ENCODE measurements at regions not wholly inside any gene's neighbourhood (a gene's known extent, or its start where the extent isn't known, plus 50 kb on each side); places are given as distances from the start of the nearest gene placed in this dataset.

DNA sequence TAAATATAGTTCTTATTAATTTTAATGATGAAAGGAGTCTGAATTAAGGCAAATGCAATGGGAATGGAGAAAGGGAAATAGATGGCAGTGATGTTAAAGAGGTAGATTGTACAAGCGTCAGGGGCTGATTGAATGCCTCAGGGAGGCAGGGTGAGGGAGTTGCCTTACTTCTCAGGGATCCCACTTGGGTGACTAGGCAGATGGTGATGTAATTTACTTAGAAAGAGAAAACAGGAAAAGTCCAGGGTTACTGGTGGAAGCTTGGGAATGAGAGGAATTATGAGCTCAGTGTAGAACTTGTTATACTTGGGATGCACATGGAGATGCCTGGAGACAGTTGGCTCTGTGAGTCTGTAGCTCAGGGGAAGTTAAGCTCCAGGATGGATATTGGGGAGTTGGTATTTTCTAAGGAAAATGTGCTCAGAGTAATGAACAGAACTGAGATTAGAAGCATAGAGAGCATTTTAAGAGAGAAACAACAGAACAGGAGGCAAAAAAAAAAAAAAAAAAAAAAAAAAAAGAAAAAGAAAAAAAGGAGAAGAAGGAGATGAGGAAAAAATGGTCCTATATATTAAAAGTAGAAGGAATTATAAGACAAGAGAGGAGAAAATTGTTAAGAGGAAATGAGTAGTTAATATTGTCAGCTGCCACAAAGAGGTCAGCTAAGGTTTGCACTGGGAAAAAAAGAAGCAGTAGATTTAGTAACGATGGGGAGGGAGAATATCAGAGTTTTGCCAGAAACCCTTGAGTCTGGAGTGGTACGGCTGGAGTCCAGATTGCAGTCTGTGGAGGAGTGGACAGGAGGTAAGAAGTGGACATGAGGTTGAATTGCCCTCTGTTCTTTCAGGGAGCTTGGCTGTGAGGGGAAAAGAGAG is 88.0 kb upstream of the ELL2 start:
- no peak overlapping the region for H3K9ac ChIP-seq (ENCODE audit: extremely low read depth, low read length, poor library complexity, severe bottlenecking)
- Mint-ChIP-seq H3K27me3 (ENCODE audit: insufficient read depth) (no peaks in the 10 kb centered on the region), H3K4me1 (no peaks in the 10 kb centered on the region), H3K4me3 (no peak overlapping the region), H3K27ac (no peak overlapping the region), H3K36me3 (ENCODE audit: low read depth) (no peaks in the 10 kb centered on the region), H3K9me3 (no peaks in the 10 kb centered on the region)
- H3K27ac ChIP-seq (ENCODE audit: low read depth, low read length) = no peak overlapping the region
- TF ChIP-seq, protein P1, sequence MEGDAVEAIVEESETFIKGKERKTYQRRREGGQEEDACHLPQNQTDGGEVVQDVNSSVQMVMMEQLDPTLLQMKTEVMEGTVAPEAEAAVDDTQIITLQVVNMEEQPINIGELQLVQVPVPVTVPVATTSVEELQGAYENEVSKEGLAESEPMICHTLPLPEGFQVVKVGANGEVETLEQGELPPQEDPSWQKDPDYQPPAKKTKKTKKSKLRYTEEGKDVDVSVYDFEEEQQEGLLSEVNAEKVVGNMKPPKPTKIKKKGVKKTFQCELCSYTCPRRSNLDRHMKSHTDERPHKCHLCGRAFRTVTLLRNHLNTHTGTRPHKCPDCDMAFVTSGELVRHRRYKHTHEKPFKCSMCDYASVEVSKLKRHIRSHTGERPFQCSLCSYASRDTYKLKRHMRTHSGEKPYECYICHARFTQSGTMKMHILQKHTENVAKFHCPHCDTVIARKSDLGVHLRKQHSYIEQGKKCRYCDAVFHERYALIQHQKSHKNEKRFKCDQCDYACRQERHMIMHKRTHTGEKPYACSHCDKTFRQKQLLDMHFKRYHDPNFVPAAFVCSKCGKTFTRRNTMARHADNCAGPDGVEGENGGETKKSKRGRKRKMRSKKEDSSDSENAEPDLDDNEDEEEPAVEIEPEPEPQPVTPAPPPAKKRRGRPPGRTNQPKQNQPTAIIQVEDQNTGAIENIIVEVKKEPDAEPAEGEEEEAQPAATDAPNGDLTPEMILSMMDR (conservative IDR thresholded peaks at IDR 0.05) = no peak
- no peaks in the 10 kb centered on the region for H3K9me3 ChIP-seq (ENCODE audit: control insufficient read depth, low read length)
- no peak for DNase-seq
- no peaks in the 10 kb centered on the region for H3K4me1 ChIP-seq (ENCODE audit: control insufficient read depth, insufficient read depth, low read length)
- no peaks in the 10 kb centered on the region for H3K36me3 ChIP-seq (ENCODE audit: control insufficient read depth, insufficient read depth, low read length)
- H3K27me3 ChIP-seq (ENCODE audit: control insufficient read depth, insufficient read depth, low read length, poor library complexity, severe bottlenecking) = no peaks in the 10 kb centered on the region
- no peak overlapping the region for H3K4me3 ChIP-seq (ENCODE audit: low read length)
- WGBS, 2 experiments (ENCODE audit: insufficient coverage in 1 of 2, insufficient read length in 1 of 2) = 92 to 94% methylated on average over 2 to 3 of the region's 3 CpGs

DNA sequence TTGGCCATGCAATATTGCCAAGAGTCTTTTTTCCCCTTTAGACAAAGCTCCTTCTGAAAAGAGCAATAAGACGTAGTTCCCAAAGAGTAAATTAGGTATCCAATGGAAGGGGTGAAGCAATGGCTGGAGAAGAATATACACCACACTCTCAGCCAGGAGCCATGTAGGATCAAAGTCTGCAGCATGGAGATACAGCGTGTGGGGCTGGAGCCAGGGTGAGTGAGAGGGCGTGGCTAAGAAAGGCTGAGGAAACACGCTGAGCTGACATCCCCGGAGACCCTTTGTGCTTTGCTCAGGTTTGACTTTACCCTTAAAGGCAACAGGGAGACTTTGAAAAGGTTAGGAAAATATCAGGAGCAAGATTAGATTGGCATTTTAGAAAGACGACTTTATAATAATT is 87.1 kb upstream of the ELL2 start:
- Mint-ChIP-seq H3K4me3 (no peak overlapping the region), H3K9me3 (no peaks in the 10 kb centered on the region), H3K36me3 (ENCODE audit: low read depth) (no peaks in the 10 kb centered on the region), H3K4me1 (peaks cover under 1% of the 10 kb centered on the region), H3K27me3 (ENCODE audit: insufficient read depth) (no peaks in the 10 kb centered on the region), H3K27ac (no peak overlapping the region)
- H3K9ac ChIP-seq (ENCODE audit: extremely low read depth, low read length, poor library complexity, severe bottlenecking) = no peak overlapping the region
- H3K9me3 ChIP-seq (ENCODE audit: control insufficient read depth, low read length) = no peaks in the 10 kb centered on the region
- no peaks in the 10 kb centered on the region for H3K27me3 ChIP-seq (ENCODE audit: control insufficient read depth, insufficient read depth, low read length, poor library complexity, severe bottlenecking)
- peaks cover 3% of the 10 kb centered on the region for H3K4me1 ChIP-seq (ENCODE audit: control insufficient read depth, insufficient read depth, low read length)
- 24 to 34% methylated on average over 4 to 5 of the region's 6 CpGs for WGBS, 2 experiments (ENCODE audit: insufficient coverage in 1 of 2, insufficient read length in 1 of 2)
- H3K4me3 ChIP-seq (ENCODE audit: low read length) = no peak overlapping the region
- peak; percentile 78 for DNase-seq
- TF ChIP-seq, protein P1 (conservative IDR thresholded peaks at IDR 0.05) = no peak
- no peaks in the 10 kb centered on the region for H3K36me3 ChIP-seq (ENCODE audit: control insufficient read depth, insufficient read depth, low read length)
- H3K27ac ChIP-seq (ENCODE audit: low read depth, low read length) = no peak overlapping the region

DNA sequence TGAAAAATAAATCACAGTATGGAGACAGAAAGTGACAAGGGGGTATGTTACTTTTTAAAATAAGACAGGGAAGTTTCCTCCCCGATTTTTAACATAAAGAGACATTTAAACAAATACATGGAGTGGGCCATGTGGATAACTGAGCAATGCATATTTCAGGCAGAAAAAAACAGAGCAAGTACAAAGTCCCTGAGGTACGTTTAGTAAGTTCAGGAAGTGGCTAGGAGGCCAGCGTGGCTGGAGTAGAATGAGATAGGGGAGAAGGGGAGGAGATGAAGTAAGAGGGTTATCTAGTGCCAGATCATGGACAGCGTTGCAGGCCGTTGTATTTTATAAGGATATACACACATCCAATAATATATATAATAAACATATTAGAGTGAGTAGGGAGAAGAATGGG is 84.2 kb upstream of the ELL2 start:
- Histone ChIP-seq H3K4me1 (ENCODE audit: control insufficient read depth, insufficient read depth, low read length) (peaks cover 11% of the 10 kb centered on the region), H3K9ac (ENCODE audit: extremely low read depth, low read length, poor library complexity, severe bottlenecking) (no peak overlapping the region), H3K36me3 (ENCODE audit: control insufficient read depth, insufficient read depth, low read length) (no peaks in the 10 kb centered on the region), H3K27me3 (ENCODE audit: control insufficient read depth, insufficient read depth, low read length, poor library complexity, severe bottlenecking) (no peaks in the 10 kb centered on the region), H3K9me3 (ENCODE audit: control insufficient read depth, low read length) (no peaks in the 10 kb centered on the region), H3K27ac (ENCODE audit: low read depth, low read length) (no peak overlapping the region), H3K4me3 (ENCODE audit: low read length) (no peak overlapping the region)
- Mint-ChIP-seq H3K4me3 (no peak overlapping the region), H3K36me3 (ENCODE audit: low read depth) (no peaks in the 10 kb centered on the region), H3K27me3 (ENCODE audit: insufficient read depth) (no peaks in the 10 kb centered on the region), H3K27ac (no peak overlapping the region), H3K9me3 (no peaks in the 10 kb centered on the region), H3K4me1 (peaks cover 7% of the 10 kb centered on the region)
- 88 to 92% methylated on average over 1 to 3 of the region's 5 CpGs for whole genome bisulfite sequencing, 2 experiments (ENCODE audit: insufficient coverage in 1 of 2, insufficient read length in 1 of 2)
- TF ChIP-seq, protein P1 (conservative IDR thresholded peaks at IDR 0.05) = no peak
- no peak for DNase-seq
